ENCODE measurements at regions not wholly inside any gene's neighbourhood (a gene's known extent, or its start where the extent isn't known, plus 50 kb on each side); places are given as distances from the start of the nearest gene placed in this dataset.
A peak's percentile ranks its signal among the peaks of the same experiment; 100 is the strongest.

DNA sequence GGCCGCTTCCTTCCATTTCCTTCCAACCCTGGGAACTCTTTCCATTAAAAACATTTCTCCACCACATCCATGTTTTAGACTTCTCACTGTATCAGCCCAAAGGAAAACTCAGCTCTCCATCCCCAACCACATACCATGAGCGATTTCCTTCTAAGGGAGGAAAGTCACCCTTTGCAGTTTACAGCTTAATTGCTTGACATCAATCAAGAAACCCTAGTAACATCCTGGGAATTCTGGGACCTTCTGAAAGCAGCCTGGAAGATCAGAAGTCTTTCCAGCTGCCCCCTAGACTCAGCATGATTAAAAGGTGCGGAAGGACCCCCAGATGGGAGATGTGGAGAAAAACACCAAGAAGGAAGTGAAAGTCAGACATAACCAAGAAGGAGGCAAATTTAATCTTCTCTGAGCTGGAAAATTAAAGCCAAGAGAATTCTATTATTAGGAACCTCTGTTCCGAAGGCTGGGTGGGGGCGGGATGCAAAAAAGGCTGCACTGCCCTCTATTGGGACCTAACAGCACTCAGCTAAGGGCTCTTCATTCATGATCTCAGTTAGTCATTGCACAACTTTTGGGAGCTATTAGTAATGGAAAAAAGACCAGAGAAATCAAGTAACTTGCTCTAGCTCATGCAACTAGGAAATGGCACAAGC is 73.3 kb upstream of the PLXNC1 start (continued):
- TF ChIP-seq ZNF79 (CRISPR knock-in tag; IDR thresholded peaks at IDR 0.05; ENCODE audit: low read depth), result no peak
- peak; percentile 97 for TF ChIP-seq CEBPB (tag; IDR thresholded peaks at IDR 0.05)
- TF ChIP-seq GATAD2B (IDR thresholded peaks at IDR 0.05; ENCODE audit: borderline replicate concordance), result 0 out of 2 replicates have a peak, but pooled peaks have one; percentile 22

DNA sequence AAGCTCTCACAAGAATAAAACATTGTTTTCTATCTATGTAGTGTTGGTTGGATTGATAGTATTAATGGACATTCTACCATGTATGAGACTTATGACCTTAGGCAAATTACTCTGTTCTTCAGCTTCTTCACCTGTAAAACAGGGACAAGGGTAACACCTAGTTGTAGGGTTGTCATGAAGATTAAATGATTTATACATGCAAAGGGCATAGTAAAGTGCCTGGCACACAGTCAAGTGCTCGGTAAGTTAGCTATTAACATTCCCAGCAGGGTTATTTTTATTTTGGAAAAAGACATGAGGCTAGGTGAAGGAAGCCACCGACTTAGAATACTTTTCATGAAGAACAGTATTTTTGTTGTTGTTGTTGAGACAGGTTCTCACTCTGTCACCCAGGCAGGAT is 71.2 kb upstream of the PLXNC1 start:
- TF ChIP-seq FOSL1 (tag; conservative IDR thresholded peaks at IDR 0.05) (no peak), MTA1 (IDR thresholded peaks at IDR 0.05; ENCODE audit: borderline replicate concordance) (no peak), CEBPB (tag; IDR thresholded peaks at IDR 0.05) (no peak), ZNF589 (CRISPR knock-in tag; IDR thresholded peaks at IDR 0.05; ENCODE audit: low read depth) (no peak)
- TF ChIP-seq, protein P1, sequence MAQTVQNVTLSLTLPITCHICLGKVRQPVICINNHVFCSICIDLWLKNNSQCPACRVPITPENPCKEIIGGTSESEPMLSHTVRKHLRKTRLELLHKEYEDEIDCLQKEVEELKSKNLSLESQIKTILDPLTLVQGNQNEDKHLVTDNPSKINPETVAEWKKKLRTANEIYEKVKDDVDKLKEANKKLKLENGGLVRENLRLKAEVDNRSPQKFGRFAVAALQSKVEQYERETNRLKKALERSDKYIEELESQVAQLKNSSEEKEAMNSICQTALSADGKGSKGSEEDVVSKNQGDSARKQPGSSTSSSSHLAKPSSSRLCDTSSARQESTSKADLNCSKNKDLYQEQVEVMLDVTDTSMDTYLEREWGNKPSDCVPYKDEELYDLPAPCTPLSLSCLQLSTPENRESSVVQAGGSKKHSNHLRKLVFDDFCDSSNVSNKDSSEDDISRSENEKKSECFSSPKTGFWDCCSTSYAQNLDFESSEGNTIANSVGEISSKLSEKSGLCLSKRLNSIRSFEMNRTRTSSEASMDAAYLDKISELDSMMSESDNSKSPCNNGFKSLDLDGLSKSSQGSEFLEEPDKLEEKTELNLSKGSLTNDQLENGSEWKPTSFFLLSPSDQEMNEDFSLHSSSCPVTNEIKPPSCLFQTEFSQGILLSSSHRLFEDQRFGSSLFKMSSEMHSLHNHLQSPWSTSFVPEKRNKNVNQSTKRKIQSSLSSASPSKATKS (CRISPR knock-in tag; IDR thresholded peaks at IDR 0.05), result no peak
- Histone ChIP-seq H2AFZ (ENCODE audit: low read depth, low read length) (no peak overlapping the region), H3K4me2 (ENCODE audit: insufficient read depth, low read length) (no peak overlapping the region), H3K9me3 (replicated peaks; ENCODE audit: control insufficient read depth, insufficient read depth, low read depth, low read length) (no peaks in the 10 kb centered on the region), H3K4me1 (replicated peaks in 1 of 2; ENCODE audit: control insufficient read depth in 2 of 2, insufficient read depth in 2 of 2, low read length in 2 of 2) (peaks cover 0 to 3% of the 10 kb centered on the region in 2 experiments; a peak in 2 of 5 replicates), H3K9ac (ENCODE audit: insufficient read depth in 1 of 2, low read depth in 2 of 2, low read length in 2 of 2) (no peak overlapping the region), H4K20me1 (replicated peaks; ENCODE audit: control insufficient read depth, insufficient read depth, low read length) (no peaks in the 10 kb centered on the region), H3K27me3 (ENCODE audit: control insufficient read depth in 2 of 2, insufficient read depth in 2 of 2, low read length in 2 of 2) (peaks cover 0 to 17% of the 10 kb centered on the region in 2 experiments; a peak in 4 of 5 replicates), H3K79me2 (ENCODE audit: control insufficient read depth, insufficient read depth, low read length) (no peaks in the 10 kb centered on the region), H3K36me3 (ENCODE audit: control insufficient read depth, insufficient read depth, low read length) (no peaks in the 10 kb centered on the region), H3K27ac (ENCODE audit: extremely low read depth, low read depth, low read length) (no peak overlapping the region), H3K4me3 (no peak overlapping the region), H3K9me1 (ENCODE audit: control insufficient read depth, insufficient read depth, low read length) (no peaks in the 10 kb centered on the region)
- POLR2A ChIA-PET, result interaction anchor here (1.2 kb wide), 1 partner anchor 9 kb away, joined by 4 read pairs; no protein-coding TSS in a partner anchor
- intact Hi-C loops (cut with micrococcal nuclease) (no loop called here), in situ Hi-C loops (cut with MboI) (no loop called here)
- CTCF ChIA-PET (ENCODE audit: low intra/inter-chr PET ratio), result no interaction called here
- WGBS (ENCODE audit: insufficient coverage, low coverage, missing lambda C conversion rate), result 13% methylated on average over 2 of the region's 2 CpGs
- no TSS peak for BruUV-seq (replicated peaks)
- ATAC-seq (no peak), FAIRE-seq (no peak), DNase-seq (ENCODE audit: extremely low read depth in 1 of 4, low spot score in 3 of 4) (no peak)

Measured in K562 (cell line).